ENCODE measurements at regions not wholly inside any gene's neighbourhood (a gene's known extent, or its start where the extent isn't known, plus 50 kb on each side); places are given as distances from the start of the nearest gene placed in this dataset.
"Not testable (repeated sequence)": the region's sequence is repeated elsewhere in the genome, so short reads cannot be mapped to it uniquely, and the experiment has no call there.

DNA sequence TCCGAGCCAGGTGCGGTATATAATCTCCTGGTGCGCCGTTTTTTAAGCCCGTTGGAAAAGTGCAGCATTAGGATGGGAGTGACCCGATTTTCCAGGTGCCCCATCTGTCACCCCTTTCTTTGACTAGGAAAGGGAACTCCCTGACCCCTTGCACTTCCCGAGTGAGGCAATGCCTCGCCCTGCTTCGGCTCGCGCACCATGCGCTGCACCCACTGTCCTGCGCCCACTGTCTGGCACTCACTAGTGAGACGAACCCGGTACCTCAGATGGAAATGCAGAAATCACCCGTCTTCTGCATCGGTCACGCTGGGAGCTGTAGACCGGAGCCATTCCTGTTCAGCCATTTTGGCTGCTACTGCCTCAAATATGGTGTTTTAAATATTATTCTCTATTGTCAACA, 198.0 kb downstream of the MEIS1 start:
- not testable (repeated sequence) for DNase-seq

GRCh38 chr2:66633631-66634030, 198.7 kb downstream of the MEIS1 start:
- DNase-seq = no peak

- DNase-seq = no peak
These were observed 199.9 kb downstream of the MEIS1 start for GRCh38 chr2:66634784-66635183.

DNA sequence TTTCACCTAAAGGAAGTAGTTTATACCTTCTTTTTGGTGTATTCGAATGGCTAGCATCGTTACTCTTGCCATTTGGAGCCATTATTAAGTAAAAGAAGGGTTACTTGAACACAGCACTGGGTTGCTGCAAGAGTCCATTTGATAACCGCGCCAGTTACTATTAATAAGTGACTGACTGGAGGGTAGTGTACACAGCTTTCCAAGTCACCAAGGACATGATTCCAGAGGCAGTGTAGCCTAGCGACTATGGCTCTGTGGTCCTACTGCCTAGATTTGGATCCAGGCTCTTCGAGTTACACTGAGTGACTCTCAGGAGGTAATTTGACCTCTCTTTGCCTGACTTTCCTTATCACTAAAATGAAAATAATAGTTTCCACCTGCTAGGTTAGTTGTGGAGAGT, 206.8 kb downstream of the MEIS1 start:
- DNase-seq = no peak

DNA sequence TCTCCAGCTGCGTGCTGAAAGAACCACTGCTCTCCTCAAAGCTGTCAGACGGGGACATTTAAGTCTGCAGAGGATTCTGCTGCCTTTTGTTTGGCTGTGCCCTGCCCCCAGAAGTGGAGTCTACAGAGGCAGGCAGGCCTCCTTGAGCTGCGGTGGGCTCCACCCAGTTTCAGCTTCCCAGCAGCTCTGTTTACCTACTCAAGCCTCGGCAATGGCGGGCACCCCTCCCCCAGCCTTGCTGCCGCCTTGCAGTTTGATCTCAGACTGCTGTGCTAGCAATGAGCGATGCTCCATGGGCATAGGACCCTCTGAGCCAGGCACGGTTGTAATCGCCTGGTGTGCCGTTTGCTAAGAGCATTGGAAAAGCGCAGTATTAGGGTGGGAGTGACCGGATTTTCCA, 213.2 kb downstream of the MEIS1 start:
- not testable (repeated sequence) for DNase-seq

GRCh38 chr2:66649006-66649405, 214.1 kb downstream of the MEIS1 start:
- no peak for DNase-seq

GRCh38 chr2:66651295-66651694, 216.4 kb downstream of the MEIS1 start:
- DNase-seq = no peak

DNA sequence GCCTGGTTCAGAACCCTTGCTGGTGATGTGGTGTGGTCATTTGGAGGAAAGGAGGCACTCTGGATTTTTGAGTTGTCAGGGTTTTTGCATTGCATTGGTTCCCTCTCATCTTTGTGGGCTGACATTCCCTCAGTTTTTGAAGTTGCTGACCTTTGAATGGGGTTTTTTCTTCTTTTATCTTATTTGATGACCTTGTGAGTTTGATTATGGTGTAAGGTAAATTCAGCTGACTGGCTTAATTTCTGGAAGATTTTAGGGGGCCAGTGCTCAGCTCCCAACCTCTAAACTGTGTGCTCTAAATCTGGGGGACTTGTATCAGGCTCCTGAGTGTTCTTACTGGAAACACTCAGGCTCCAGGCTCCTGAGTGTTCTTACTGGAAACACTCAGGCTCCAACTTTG, 225.9 kb downstream of the MEIS1 start:
- no peak for DNase-seq

- no peak for DNase-seq
These were observed 226.6 kb downstream of the MEIS1 start for GRCh38 chr2:66661253-66662173.

DNA sequence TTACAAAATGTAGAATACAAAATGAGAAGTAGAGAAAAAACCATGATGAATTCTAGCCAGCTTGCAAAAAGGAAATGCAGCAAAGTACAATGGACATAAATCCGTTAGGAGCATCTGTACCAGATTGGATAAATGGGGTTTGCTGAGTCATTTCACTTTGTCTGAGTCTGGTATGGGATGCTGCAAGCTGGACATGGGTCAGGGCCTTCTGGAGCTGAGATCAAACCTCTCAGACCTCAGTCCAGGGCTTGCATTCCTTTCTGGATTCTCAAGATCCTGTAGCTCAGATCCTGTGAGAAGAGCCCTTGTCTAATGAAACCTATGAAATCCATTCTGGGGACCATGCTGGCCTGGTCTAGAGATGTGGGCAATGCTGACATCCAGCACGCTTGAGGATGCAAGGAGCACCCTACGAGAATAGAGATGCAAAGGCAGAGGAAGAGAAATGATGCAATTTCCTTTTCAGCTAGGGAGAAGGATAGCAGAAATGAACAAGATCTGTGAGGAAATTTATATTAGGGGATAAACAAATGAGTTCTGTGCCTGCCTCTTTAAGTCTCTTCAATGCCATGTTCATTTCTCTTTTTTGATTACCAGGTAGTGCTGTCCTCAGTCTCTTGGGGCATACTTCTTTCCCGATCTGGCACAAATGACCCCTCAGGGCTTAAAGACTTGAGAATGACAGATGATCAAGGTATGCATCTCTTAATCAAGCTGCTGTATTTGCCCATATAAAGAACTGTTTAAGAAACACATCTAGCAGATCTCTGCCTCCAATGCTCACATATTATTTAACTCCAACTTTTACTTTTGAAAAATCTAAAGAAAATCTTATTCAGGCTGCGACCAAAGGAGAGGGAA, 230.4 kb downstream of the MEIS1 start:
- no peak for DNase-seq

DNA sequence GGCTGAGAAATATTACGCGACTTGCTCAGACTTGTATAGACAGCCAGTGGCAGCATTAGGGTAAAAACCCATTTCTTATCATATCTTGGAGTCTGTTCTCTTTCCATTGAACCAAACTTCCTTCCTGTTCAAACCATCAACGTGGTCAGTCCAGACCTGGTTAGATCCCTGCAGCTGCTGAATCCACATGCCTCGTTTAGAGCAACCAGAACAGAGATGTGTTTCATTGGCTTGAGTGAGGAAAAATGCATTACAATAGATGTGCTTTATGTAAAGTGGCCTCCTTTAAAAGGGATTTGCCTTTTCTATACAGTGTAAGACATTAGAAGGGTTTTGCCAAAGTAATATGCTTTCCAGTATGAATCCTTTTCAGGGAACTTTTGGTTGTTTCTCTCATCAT, 232.4 kb downstream of the MEIS1 start:
- DNase-seq = no peak

GRCh38 chr2:66673286-66673685, 238.4 kb downstream of the MEIS1 start:
- DNase-seq = no peak

DNA sequence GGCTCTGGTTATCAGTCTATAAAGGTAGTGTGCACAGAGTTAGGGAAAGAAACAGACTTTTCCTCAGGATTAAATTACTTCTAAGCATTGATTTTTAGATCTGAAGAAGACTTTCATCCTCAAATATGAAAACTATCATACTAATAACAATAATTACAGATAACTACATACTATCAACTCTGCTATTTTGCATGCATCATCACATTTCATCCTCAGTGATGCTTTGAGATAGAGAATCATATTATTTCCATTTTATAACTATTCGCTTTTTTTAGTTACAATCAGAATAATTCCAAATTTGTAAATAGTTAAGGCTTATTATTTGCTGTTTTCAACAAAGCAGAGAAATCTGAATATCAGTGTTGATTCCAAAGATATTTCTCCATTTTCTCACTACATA, 239.2 kb downstream of the MEIS1 start:
- DNase-seq = no peak

GRCh38 chr2:66675591-66675990, 240.7 kb downstream of the MEIS1 start:
- DNase-seq = no peak

DNA sequence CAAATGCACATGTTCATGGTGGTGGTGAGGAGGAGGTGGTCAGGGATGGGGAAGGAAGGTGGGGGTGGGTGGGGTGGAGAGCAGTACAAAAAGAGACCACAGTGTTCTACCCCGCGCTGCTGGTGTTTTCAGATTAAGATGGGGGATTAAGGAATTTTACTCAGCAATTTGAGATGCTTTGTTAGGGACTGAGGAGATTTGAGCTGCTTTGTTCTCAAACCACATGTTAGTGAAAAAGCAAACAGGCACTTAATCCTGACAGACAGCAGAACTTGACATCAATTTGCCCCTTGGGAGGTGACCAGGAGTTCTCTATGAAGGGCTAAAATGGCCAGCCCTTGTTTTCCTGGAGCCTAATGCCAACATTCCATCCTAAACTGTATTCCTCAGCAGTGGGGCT, 244.5 kb downstream of the MEIS1 start:
- DNase-seq = no peak

GRCh38 chr2:66682476-66682875, 247.6 kb downstream of the MEIS1 start:
- DNase-seq = no peak

DNA sequence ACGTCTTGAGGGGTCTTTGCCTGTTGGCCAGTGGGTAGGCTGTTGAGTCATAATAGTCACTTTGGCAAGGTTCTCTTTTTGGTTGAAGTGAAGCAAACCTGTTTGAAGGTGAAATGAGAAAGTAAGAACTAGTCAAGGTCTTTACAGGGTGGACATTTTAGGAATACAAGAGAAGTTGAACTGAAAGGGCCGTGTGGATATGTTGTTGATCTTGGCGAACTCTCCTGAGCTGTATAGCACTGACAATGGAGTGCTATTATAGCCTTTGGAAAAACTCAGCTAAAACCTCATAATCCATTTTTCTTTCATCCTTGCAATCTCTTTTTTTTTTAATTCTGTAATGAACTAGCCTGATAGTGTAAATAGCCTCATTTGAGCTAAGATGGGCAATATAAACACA, 248.1 kb downstream of the MEIS1 start:
- no peak for DNase-seq

GRCh38 chr2:66683599-66683998, 248.7 kb downstream of the MEIS1 start:
- no peak for DNase-seq

- DNase-seq = no peak
These were observed 249.4 kb downstream of the MEIS1 start for GRCh38 chr2:66684289-66684688.

- DNase-seq = peak in 1 of 5 donors; percentile 17
These were observed 251.8 kb downstream of the MEIS1 start for GRCh38 chr2:66686755-66687154.

GRCh38 chr2:66688951-66689350, 254.0 kb downstream of the MEIS1 start:
- DNase-seq = no peak

DNA sequence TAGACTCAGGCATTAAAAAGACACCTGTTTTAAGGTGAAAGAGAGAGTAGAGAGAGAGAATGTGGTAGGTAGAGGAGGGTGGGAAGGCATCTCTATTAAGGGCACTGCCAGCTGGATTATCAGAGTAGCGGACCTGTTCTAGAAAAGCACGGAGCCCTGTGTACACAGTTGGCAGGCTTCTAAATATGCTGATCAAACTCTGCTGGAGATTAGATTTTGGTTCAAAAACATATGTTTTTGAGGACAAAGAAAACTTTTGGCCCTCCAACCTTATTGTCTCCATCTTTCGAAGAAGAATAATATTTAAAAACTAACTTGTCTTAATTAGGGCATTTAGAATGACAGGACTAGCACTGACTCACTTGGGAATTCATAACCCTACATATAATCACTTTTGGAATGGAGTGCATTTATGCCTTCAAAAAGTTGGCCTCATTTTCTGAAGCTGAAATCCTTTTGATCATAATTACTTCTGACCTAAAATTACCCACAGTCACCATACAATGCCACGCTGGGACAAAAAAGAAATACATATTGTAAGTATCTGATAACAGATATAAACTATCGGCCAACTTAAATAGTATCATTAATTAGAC, 254.6 kb downstream of the MEIS1 start:
- DNase-seq = no peak
